ENCODE measurements at regions not wholly inside any gene's neighbourhood (a gene's known extent, or its start where the extent isn't known, plus 50 kb on each side); places are given as distances from the start of the nearest gene placed in this dataset.

DNA sequence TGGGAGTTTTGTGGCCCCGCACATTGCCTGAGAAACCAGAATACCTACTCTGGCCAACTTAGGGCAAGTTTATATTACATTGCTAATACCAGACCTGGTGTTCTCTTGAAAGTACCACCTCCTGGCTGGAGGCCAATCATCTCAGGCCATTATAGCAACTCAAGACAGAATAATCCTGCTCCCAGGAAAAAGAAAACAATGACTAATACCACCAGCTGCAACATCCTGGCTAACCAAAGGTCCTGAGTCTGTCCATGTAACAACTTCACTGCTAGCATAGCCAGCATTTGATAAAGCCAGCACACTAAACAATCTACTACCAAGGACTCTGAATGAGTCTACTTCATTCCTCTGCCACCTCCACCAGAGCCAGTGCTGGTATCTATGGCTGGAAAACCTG, 1298.7 kb upstream of the CNTN5 start:
- no peak overlapping the region for H3K27ac ChIP-seq
- H3K36me3 ChIP-seq, result no peaks in the 10 kb centered on the region
- intact Hi-C loops (cut with DNase I; ENCODE audit: low total_unique reads), result no loop called here
- DNase-seq (no peak), ATAC-seq (no peak)
- H3K4me3 ChIP-seq, result no peak overlapping the region
- no peak for TF ChIP-seq CTCF (IDR thresholded peaks at IDR 0.05 in 4 of 5, conservative IDR thresholded peaks at IDR 0.05 in 1 of 5)
- no peak for TF ChIP-seq POLR2A (IDR thresholded peaks at IDR 0.05)
- no peaks in the 10 kb centered on the region for H3K9me3 ChIP-seq
- H3K4me1 ChIP-seq, result no peaks in the 10 kb centered on the region
- no peaks in the 10 kb centered on the region for H3K27me3 ChIP-seq
- in situ Hi-C loops (cut with MboI; ENCODE audit: low sequenced_read_pairs in 4 of 4), result no loop called here

DNA sequence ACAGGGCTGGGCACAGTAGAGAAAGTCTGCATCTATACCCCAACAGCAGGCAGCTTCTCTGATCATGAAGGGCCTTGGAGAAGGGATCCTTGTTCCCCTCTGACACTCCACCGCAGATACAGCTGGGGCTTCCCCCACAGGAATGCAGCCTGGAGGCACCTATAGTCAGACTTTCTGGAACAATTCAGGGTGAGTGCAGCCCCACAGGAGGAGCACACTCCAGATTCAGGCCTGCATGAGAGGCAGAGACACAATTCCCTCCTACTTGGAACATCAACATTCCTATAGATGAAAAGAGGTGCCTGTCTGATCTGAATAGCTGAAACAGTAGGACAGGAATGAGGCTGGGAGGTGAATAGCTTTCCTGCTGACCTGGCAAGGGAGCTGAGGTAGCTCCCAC, 1298.0 kb upstream of the CNTN5 start:
- Histone ChIP-seq H3K27me3 (no peaks in the 10 kb centered on the region), H3K27ac (no peak overlapping the region), H3K36me3 (no peaks in the 10 kb centered on the region), H3K4me3 (no peak overlapping the region), H3K9me3 (no peaks in the 10 kb centered on the region), H3K4me1 (no peaks in the 10 kb centered on the region)
- intact Hi-C loops (cut with DNase I; ENCODE audit: low total_unique reads), result no loop called here
- TF ChIP-seq CTCF (IDR thresholded peaks at IDR 0.05 in 4 of 5, conservative IDR thresholded peaks at IDR 0.05 in 1 of 5) (no peak), POLR2A (IDR thresholded peaks at IDR 0.05) (no peak)
- ATAC-seq, result no peak
- DNase-seq, result no peak
- in situ Hi-C loops (cut with MboI; ENCODE audit: low sequenced_read_pairs in 4 of 4), result no loop called here

GRCh38 chr11:97729546-97730272, 1291.0 kb upstream of the CNTN5 start:
- in situ Hi-C loops (cut with MboI; ENCODE audit: low sequenced_read_pairs in 4 of 4), result no loop called here
- Histone ChIP-seq H3K9me3 (no peaks in the 10 kb centered on the region), H3K27me3 (no peaks in the 10 kb centered on the region), H3K4me3 (no peak overlapping the region), H3K27ac (no peak overlapping the region), H3K36me3 (no peaks in the 10 kb centered on the region), H3K4me1 (no peaks in the 10 kb centered on the region)
- no peak for TF ChIP-seq CTCF (IDR thresholded peaks at IDR 0.05 in 4 of 5, conservative IDR thresholded peaks at IDR 0.05 in 1 of 5)
- TF ChIP-seq POLR2A (IDR thresholded peaks at IDR 0.05), result no peak
- no peak for DNase-seq
- no peak for ATAC-seq
- intact Hi-C loops (cut with DNase I; ENCODE audit: low total_unique reads), result no loop called here

- in situ Hi-C loops (cut with MboI; ENCODE audit: low sequenced_read_pairs in 4 of 4), result no loop called here
- no peak for ATAC-seq
- H3K27ac ChIP-seq, result no peak overlapping the region
Measured at GRCh38 chr11:97732011-97732632, 1288.6 kb upstream of the CNTN5 start.

More at GRCh38 chr11:97732011-97732632, 1288.6 kb upstream of the CNTN5 start:
- Histone ChIP-seq H3K4me3 (no peak overlapping the region), H3K9me3 (no peaks in the 10 kb centered on the region), H3K36me3 (no peaks in the 10 kb centered on the region), H3K27me3 (no peaks in the 10 kb centered on the region), H3K4me1 (no peaks in the 10 kb centered on the region)
- TF ChIP-seq CTCF (IDR thresholded peaks at IDR 0.05 in 4 of 5, conservative IDR thresholded peaks at IDR 0.05 in 1 of 5) (no peak), POLR2A (IDR thresholded peaks at IDR 0.05) (no peak)
- intact Hi-C loops (cut with DNase I; ENCODE audit: low total_unique reads), result no loop called here
- no peak for DNase-seq

Data from gastrocnemius medialis (tissue), 4 donors.